Retina (tissue), 1 donor: ENCODE measurements at regions not wholly inside any gene's neighbourhood (a gene's known extent, or its start where the extent isn't known, plus 50 kb on each side); places are given as distances from the start of the nearest gene placed in this dataset.
"Not testable (repeated sequence)": the region's sequence is repeated elsewhere in the genome, so short reads cannot be mapped to it uniquely, and the experiment has no call there.

Source experiments
- DNase-seq: peaks from one replicate; pipeline ENCODE4 v3.0.0-alpha.2; 2016

- DNase-seq: peak; percentile 73
Observed at GRCh38 chr5:83889971-83890745, 169.5 kb upstream of the HAPLN1 start.

GRCh38 chr5:83877911-83878706 lies 157.5 kb upstream of the HAPLN1 start:
- DNase-seq: no peak

DNA sequence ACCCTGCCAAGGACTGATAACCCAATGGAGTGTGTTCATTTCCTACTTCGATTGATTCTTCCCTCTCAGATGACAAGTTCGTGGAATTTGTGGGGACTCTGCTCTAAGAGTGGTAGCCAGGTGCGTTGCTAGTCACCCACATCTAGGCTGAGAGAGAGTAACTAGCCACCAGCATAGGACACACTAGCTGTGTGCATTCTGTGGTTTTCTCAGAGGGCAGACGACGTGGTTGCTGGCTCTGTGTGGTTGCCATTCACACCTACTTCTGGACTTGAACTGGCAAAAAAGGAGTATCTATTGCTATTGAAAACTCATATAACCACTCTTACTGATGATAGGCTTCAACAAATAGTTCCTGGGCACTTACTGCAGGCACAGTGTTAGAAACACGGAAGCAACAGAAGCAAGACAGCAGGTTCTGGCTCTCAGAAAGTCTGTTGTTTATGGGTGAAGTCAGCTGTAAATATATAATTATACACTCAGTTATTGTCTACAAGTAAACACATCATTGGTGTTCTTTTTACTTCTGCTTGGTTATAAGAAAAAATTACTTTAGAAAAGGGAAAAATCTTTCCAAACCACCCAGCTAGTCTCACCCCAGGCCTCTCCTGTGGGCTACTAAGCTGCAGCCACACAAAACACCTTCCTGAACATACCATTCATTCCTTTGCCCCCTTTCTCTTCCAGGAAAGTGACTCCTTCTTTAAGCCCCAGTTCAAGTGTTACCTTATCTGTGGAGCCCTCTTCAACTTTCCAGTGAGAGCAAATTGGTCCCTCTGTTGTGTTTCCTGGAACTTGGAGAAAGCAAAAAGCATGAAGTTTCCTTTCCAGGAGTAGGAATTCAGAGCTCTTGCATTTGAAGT lies 151.1 kb upstream of the HAPLN1 start:
- no peak for DNase-seq

GRCh38 chr5:83866181-83866580 lies 145.5 kb upstream of the HAPLN1 start:
- no peak for DNase-seq

DNA sequence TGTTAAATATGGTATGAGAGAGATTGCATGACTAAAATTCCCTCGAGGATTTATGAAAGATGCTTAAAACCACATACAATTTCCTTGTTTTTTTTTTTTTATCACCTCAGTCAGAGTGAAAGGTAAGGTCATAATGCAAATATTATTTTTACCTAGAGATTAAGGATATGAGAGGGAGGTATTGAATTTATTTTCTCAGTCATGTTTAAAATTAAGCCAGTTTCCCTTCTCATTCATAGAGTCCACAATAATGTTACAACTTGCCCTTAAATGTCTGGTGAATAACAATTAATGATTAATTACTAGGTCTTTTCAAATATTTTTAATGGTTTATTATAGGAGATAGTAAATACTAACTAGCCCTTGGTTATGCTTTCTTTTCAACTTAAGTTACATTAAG lies 144.9 kb upstream of the HAPLN1 start:
- DNase-seq: no peak

DNA sequence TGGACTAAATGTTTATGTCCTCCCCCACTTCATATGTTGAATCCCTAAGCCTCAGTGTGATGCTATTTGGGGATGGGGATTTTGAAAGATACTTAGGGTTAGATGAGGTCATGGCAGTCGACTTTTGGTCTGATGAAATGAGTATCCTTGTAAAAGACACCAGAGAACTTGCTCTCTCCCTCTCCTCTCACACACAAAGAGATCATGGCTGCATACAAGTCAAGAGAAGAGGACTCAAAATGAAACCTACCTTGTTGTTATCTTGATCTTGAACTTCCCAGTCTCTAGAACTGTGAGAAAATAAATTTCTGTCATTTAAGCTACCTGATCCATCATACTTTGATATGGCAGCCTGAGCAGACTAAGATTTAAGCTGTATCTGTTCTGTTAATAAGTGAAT lies 144.0 kb upstream of the HAPLN1 start:
- no peak for DNase-seq

DNA sequence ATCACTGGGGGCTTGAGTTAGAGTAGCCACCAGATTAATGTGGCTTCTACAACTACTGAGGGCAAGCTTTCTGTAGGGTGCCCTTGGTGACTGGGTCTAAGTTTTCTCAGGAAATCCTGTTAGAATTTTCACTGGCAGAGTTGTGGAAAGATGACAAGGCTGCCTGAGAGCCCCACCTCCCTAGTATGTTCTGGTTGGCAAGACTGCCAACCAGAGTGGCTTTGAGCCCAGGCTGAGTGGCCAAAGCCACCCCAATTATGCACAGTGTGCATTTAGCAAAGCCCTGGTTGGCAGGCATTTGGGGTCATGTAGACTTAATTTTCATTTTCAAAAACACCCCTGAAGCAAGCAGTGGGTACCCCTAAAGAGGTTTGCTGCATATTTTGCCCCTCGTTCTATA lies 136.7 kb upstream of the HAPLN1 start:
- no peak for DNase-seq

DNA sequence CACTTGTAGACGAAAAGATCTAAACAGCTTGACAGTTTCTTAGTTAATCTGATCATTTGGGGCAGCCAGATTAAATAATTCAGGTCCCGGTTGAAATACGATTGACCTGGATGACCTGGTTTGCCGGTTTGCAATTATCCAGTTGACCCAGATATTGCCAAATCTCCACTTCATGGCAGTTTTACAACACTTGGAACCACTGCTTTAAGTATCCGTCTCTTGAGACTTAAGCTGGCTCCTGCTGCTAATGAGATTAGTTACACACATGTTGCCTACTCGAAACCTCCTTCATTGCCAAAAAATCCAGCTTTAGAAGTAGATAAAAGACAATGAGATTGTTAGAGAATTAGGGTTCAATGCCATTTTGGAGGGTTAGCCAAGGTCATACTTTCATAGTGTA lies 136.2 kb upstream of the HAPLN1 start:
- no peak for DNase-seq

- DNase-seq: not testable (repeated sequence)
Observed at GRCh38 chr5:83850412-83850811, 129.8 kb upstream of the HAPLN1 start.

- no peak for DNase-seq
Observed at GRCh38 chr5:83848941-83849340, 128.3 kb upstream of the HAPLN1 start.

DNA sequence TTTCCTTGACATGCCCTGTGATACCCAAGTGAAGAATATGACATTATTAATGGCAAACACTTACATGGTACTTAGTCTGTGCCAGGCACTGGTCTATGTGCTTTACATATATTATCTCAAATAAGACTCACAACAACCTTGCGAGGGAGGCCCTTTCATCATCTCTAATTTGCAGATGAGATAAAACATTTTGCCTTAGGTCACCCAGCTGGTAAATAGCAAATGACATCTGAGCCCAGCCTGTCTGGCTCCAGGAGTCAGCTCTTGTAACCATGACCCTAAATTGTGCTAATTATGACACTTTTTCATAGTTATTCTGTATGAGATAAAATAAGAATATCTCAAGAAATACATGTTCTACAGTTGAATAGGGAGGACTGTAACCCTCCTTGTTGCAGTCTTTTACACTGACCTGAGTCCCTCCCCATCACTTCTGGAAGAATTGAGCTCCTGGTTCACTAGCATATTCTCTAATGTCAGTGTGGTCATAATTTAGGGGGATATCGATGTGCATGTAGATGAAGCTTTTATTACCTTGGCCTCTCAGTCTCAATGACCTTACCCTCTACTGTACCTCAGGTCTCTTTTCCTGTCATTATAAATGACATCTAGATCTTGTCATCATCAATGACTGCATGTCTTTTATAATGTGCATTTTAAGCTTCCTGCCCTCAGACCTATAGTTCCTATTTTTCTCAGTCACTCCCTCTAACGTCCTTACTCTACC lies 126.1 kb upstream of the HAPLN1 start:
- DNase-seq: no peak

- DNase-seq: no peak
Observed at GRCh38 chr5:83844449-83845068, 123.9 kb upstream of the HAPLN1 start.

- no peak for DNase-seq
Observed at GRCh38 chr5:83839788-83840187, 119.1 kb upstream of the HAPLN1 start.

DNA sequence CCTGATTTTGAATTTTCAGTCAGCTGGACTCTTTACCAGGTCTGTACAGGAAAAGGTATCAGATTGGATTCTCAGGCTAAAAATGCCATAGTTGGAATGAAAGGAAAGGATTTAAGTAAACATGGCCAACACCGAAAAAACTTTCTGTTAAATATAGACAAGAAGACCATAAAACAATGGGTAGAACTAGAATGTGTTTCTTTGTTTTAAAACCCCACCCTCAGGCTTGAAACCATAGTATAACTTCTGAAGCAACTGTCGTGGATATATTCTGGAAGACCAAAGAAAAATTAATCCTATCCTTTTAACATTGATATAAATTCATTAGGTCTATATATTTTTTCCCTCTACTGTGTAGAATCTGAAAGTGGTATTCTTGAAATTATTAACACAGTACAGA lies 118.6 kb upstream of the HAPLN1 start:
- no peak for DNase-seq

DNA sequence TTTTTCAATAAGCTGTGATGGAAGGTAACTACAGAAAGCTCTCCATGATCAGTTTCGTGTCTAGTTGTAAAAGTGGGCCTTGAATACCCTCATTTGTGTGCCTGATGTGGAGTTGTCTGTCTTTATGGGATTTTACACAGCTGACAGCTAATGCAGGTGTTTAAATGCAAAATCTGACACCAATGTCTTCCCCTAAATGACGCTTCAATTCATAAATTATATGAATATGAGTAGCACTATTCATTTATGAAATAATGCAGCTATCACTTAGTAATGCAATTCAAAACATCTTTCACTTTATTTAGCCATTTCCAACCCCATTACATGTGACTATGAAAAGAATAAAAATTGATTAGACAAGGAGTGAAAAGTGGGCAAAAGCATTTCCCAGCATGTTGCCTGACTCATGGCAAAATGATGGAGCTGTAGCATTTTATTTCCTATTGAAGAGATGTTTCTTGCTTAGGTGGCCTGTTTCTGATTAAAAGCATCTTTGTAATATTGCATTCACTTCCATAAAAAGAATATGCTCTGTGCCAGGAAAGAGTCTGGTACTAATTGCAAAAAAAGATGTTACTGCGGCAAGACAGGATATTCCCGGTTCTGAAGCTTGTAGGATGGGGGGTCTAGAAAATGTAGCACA lies 116.7 kb upstream of the HAPLN1 start:
- DNase-seq: no peak

GRCh38 chr5:83834306-83834705 lies 113.7 kb upstream of the HAPLN1 start:
- DNase-seq: no peak

- DNase-seq: no peak
Observed at GRCh38 chr5:83831834-83832233, 111.2 kb upstream of the HAPLN1 start.

DNA sequence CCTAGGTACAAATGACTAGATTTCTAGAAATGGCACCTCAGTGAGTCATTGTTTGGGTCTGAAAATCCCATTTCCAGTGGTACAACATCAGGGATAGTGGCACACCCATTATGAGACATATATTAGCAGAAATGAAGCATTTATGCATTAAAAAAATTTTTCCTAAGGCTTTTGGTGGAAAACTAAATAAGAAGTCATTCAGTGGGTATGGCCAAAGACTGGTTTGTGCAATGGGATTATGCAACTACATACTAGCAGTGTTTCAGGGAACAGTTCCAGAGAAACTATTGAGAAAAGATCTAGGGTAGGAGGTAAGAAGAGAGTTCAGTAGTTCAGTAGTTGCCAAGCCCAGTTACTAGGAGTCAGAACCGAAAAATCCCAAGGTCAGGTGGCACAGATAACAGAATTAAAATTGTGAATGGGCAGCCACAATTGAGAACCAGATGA lies 106.5 kb upstream of the HAPLN1 start:
- no peak for DNase-seq

GRCh38 chr5:83817591-83817990 lies 96.9 kb upstream of the HAPLN1 start:
- no peak for DNase-seq

DNA sequence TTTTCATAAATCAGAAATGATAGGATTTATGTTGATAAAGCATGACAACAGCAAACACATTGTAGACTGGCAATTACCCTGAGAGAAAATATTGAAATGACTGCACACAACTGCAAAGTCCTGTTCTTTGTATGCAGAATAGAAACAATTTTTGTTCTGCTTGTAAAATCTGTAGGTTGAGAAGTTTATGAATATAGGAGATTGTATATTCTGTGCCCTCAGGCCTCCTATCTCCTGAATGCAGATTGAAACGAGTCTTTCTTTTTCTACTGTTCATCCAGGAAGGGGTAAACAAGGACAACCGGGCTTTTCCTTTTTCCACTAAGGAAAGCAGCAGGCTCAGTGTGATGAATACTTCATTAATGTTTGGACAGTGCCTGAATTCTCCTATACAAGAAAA lies 95.0 kb upstream of the HAPLN1 start:
- no peak for DNase-seq

GRCh38 chr5:83810511-83810910 lies 89.9 kb upstream of the HAPLN1 start:
- DNase-seq: no peak

GRCh38 chr5:83802686-83803085 lies 82.0 kb upstream of the HAPLN1 start:
- no peak for DNase-seq
